WTC11 (cell line): ENCODE measurements at regions not wholly inside any gene's neighbourhood (a gene's known extent, or its start where the extent isn't known, plus 50 kb on each side); places are given as distances from the start of the nearest gene placed in this dataset.

Experiments
- ATAC-seq: fragments of 200-7000 bp; cut with Tn5 transposase; 2 replicates; pipeline ENCODE4 v1.10.0; 2021; ENCODE audit warnings: mild to moderate bottlenecking, moderate library complexity
- CTCF ChIA-PET: fragments of 300-600 bp; sonication (Branson Sonifier 250); formaldehyde crosslinking; loops from one replicate; lab custom pipeline; 2021; ENCODE audit warnings: antibody characterized with exemption; lab: Charles Lee
- POLR2A ChIA-PET: fragments of 350-600 bp; sonication (Branson Sonifier 250); formaldehyde crosslinking; loops from one replicate; lab custom pipeline; 2021; ENCODE audit warnings: antibody characterized with exemption; lab: Charles Lee
- DNase-seq: peaks from one replicate; pipeline ENCODE4 v3.0.0; 2021; ENCODE audit warnings: low spot score
- H3K27ac Mint-ChIP-seq: 2 replicates; pipeline ENCODE4 v1.8.0; 2021; ENCODE audit warnings: mixed read lengths
- H3K27me3 Mint-ChIP-seq: 2 replicates; pipeline ENCODE4 v1.8.0; 2021; ENCODE audit warnings: low read depth, mild to moderate bottlenecking, moderate library complexity, mixed read lengths
- H3K36me3 Mint-ChIP-seq: 2 replicates; pipeline ENCODE4 v1.8.0; 2021; ENCODE audit warnings: mixed read lengths
- H3K4me1 Mint-ChIP-seq: 2 replicates; pipeline ENCODE4 v1.8.0; 2022; ENCODE audit warnings: mixed read lengths
- H3K4me3 Mint-ChIP-seq: 2 replicates; pipeline ENCODE4 v1.8.0; 2021; ENCODE audit warnings: mild to moderate bottlenecking, moderate library complexity, mixed read lengths
- H3K9me3 Mint-ChIP-seq: 2 replicates; pipeline ENCODE4 v1.8.0; 2021; ENCODE audit warnings: mixed read lengths
- E2F1 ChIP-seq: sonication (generic); formaldehyde crosslinking; IDR thresholded peaks from 2 replicates; pipeline ENCODE4 v1.8.0; 2022; ENCODE audit warnings: mild to moderate bottlenecking, missing genetic modification reagents
- E2F5 ChIP-seq: sonication (generic); formaldehyde crosslinking; IDR thresholded peaks from 2 replicates; pipeline ENCODE4 v1.8.1; 2022; ENCODE audit warnings: mild to moderate bottlenecking, moderate library complexity, missing genetic modification reagents
- ELF4 ChIP-seq: sonication (generic); formaldehyde crosslinking; IDR thresholded peaks from 2 replicates; pipeline ENCODE4 v1.8.1; 2022; ENCODE audit warnings: low read depth, mild to moderate bottlenecking, moderate library complexity, missing genetic modification reagents
- ERG ChIP-seq: fragments of 250-450 bp; sonication (Bioruptor Pico); IDR thresholded peaks from 2 replicates; pipeline ENCODE4 v1.8.0; 2021; ENCODE audit warnings: mild to moderate bottlenecking
- ESRRA ChIP-seq: sonication (generic); formaldehyde crosslinking; IDR thresholded peaks from 2 replicates; pipeline ENCODE4 v1.8.1; 2022; ENCODE audit warnings: mild to moderate bottlenecking, missing genetic modification reagents, borderline replicate concordance
- GRHL2 ChIP-seq: fragments of 250-450 bp; sonication (Bioruptor Pico); IDR thresholded peaks from 2 replicates; pipeline ENCODE4 v1.8.0; 2022; ENCODE audit warnings: mild to moderate bottlenecking, moderate library complexity; ENCODE audit not compliant: insufficient replicate concordance, severe bottlenecking
- JUN ChIP-seq: sonication (generic); formaldehyde crosslinking; IDR thresholded peaks from 2 replicates; pipeline ENCODE4 v1.8.0; 2023; ENCODE audit warnings: mild to moderate bottlenecking, missing genetic modification reagents
- MYBL2 ChIP-seq: sonication (generic); formaldehyde crosslinking; IDR thresholded peaks from 2 replicates; pipeline ENCODE4 v1.8.1; 2023; ENCODE audit warnings: mild to moderate bottlenecking, moderate library complexity, missing genetic modification reagents
- NR2C2 ChIP-seq: sonication (generic); formaldehyde crosslinking; IDR thresholded peaks from 2 replicates; pipeline ENCODE4 v1.8.0; 2022; ENCODE audit warnings: mild to moderate bottlenecking, missing genetic modification reagents
- OVOL2 ChIP-seq: fragments of 250-450 bp; sonication (Bioruptor Pico); IDR thresholded peaks from 2 replicates; pipeline ENCODE4 v1.9.0; 2021; ENCODE audit warnings: mild to moderate bottlenecking, borderline replicate concordance
- RELA ChIP-seq: sonication (generic); formaldehyde crosslinking; IDR thresholded peaks from 2 replicates; pipeline ENCODE4 v1.8.1; 2022; ENCODE audit warnings: missing genetic modification reagents, mild to moderate bottlenecking, borderline replicate concordance
- TEAD1 ChIP-seq: sonication (generic); formaldehyde crosslinking; IDR thresholded peaks from 2 replicates; pipeline ENCODE4 v1.8.0; 2022; ENCODE audit warnings: mild to moderate bottlenecking, missing genetic modification reagents
- USF2 ChIP-seq: sonication (generic); formaldehyde crosslinking; IDR thresholded peaks from 2 replicates; pipeline ENCODE4 v1.8.1; 2023; ENCODE audit warnings: mild to moderate bottlenecking, missing genetic modification reagents, moderate library complexity
- ZNF317 ChIP-seq: sonication (generic); formaldehyde crosslinking; IDR thresholded peaks from 2 replicates; pipeline ENCODE4 v1.8.1; 2023; ENCODE audit warnings: low read depth, mild to moderate bottlenecking, moderate library complexity, missing genetic modification reagents, borderline replicate concordance
- ZNF532 ChIP-seq: fragments of 250-450 bp; sonication (Bioruptor Pico); IDR thresholded peaks from 2 replicates; pipeline ENCODE4 v1.9.0; 2021; ENCODE audit warnings: mild to moderate bottlenecking, borderline replicate concordance
- ZNF671 ChIP-seq: fragments of 250-450 bp; sonication (Bioruptor Pico); IDR thresholded peaks from 2 replicates; pipeline ENCODE4 v1.8.0; 2021; ENCODE audit warnings: mild to moderate bottlenecking
- ZSCAN18 ChIP-seq: fragments of 250-450 bp; sonication (Bioruptor Pico); IDR thresholded peaks from 2 replicates; pipeline ENCODE4 v2.1.2; 2022; ENCODE audit warnings: mild to moderate bottlenecking, moderate library complexity
- TF ChIP-seq, protein P1 (sequence below): fragments of 250-450 bp; sonication (Bioruptor Pico); IDR thresholded peaks from 2 replicates; pipeline ENCODE4 v1.9.0; 2021; ENCODE audit warnings: mild to moderate bottlenecking
- TF ChIP-seq, protein P2 (sequence below): sonication (generic); formaldehyde crosslinking; IDR thresholded peaks from 2 replicates; pipeline ENCODE4 v1.8.0; 2022; ENCODE audit warnings: mild to moderate bottlenecking, missing genetic modification reagents
- TF ChIP-seq, protein P3 (sequence below): fragments of 250-450 bp; sonication (Bioruptor Pico); IDR thresholded peaks from 2 replicates; pipeline ENCODE4 v1.9.0; 2021; ENCODE audit warnings: moderate library complexity, mild to moderate bottlenecking, inconsistent platforms, borderline replicate concordance

DNA sequence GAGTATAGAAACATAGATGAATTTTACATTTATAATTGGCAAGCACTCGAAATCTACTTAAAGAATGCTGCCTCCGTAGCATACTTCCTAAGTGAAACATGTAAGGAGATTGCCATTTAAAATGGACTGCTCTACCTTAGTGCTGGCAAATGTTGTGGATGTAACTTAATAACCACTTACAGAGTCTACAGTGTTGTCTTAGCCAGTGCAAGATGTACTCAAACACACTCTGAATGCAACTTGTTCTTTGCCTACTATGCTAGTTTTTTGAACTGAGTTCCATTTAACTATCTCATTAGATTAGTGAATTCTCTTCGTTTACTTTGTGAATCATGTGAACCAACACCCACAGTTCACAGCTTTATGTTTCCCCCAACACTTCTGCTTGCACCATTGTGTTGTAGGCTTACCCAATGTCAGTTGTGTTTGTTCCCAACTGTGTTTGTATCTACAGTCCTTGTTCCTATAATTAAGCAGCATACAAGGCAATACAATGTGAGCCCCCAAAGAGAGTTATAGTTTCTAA is 345.5 kb upstream of the LYPLAL1 start (continued):
- TF ChIP-seq ERG (CRISPR knock-in tag) = no peak

- Mint-ChIP-seq H3K4me3 (no peak overlapping the region), H3K4me1 (no peaks in the 10 kb centered on the region), H3K27ac (no peak overlapping the region), H3K27me3 (no peaks in the 10 kb centered on the region), H3K36me3 (no peaks in the 10 kb centered on the region), H3K9me3 (peaks cover 8% of the 10 kb centered on the region)
- ChIA-PET CTCF (no interaction called here), POLR2A (no interaction called here)
- no peak for DNase-seq
- ATAC-seq = no peak; the same call in 1 of the 2 replicates
- no peak for TF ChIP-seq JUN (CRISPR knock-in tag)
- TF ChIP-seq OVOL2 (CRISPR knock-in tag) = no peak
- TF ChIP-seq RELA (CRISPR knock-in tag) = no peak
- no peak for TF ChIP-seq MYBL2 (CRISPR knock-in tag)
- no peak for TF ChIP-seq ZNF671
- TF ChIP-seq ZNF532 (CRISPR knock-in tag) = no peak
- no peak for TF ChIP-seq TEAD1
- TF ChIP-seq ZNF317 (CRISPR knock-in tag) = no peak
- TF ChIP-seq NR2C2 (CRISPR knock-in tag) = no peak
- TF ChIP-seq ELF4 (CRISPR knock-in tag) = no peak
- no peak for TF ChIP-seq ESRRA
- no peak for TF ChIP-seq USF2 (CRISPR knock-in tag)
- TF ChIP-seq, all 79 proteins: peak for 0
Observed at GRCh38 chr1:218829097-218829496, 344.6 kb upstream of the LYPLAL1 start.

DNA sequence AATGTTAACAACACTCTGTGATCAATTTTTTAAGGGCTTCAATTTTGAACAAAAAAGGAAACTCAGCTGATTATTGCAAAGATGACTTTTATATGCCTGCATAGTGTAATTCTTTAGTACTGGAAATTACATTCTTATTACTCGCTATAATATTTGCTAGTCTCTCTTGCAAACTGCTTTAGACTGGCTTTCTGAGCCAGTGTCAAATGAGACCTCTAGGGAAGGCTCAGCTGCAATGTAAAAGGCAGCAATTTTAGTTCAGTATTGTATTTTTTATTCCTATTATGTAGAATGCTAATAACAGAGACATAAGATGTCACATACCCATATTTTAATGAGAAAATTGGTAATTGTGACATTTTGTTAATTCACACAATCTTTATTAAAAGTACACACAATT is 338.1 kb upstream of the LYPLAL1 start:
- Mint-ChIP-seq H3K36me3 (no peaks in the 10 kb centered on the region), H3K27ac (no peak overlapping the region), H3K4me1 (no peaks in the 10 kb centered on the region), H3K27me3 (no peaks in the 10 kb centered on the region), H3K9me3 (peaks cover 10% of the 10 kb centered on the region), H3K4me3 (no peak overlapping the region)
- ATAC-seq (no peak), DNase-seq (no peak)
- ChIA-PET POLR2A (no interaction called here), CTCF (no interaction called here)
- TF ChIP-seq, protein P1, sequence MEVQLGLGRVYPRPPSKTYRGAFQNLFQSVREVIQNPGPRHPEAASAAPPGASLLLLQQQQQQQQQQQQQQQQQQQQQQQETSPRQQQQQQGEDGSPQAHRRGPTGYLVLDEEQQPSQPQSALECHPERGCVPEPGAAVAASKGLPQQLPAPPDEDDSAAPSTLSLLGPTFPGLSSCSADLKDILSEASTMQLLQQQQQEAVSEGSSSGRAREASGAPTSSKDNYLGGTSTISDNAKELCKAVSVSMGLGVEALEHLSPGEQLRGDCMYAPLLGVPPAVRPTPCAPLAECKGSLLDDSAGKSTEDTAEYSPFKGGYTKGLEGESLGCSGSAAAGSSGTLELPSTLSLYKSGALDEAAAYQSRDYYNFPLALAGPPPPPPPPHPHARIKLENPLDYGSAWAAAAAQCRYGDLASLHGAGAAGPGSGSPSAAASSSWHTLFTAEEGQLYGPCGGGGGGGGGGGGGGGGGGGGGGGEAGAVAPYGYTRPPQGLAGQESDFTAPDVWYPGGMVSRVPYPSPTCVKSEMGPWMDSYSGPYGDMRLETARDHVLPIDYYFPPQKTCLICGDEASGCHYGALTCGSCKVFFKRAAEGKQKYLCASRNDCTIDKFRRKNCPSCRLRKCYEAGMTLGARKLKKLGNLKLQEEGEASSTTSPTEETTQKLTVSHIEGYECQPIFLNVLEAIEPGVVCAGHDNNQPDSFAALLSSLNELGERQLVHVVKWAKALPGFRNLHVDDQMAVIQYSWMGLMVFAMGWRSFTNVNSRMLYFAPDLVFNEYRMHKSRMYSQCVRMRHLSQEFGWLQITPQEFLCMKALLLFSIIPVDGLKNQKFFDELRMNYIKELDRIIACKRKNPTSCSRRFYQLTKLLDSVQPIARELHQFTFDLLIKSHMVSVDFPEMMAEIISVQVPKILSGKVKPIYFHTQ = no peak
- TF ChIP-seq, protein P2, sequence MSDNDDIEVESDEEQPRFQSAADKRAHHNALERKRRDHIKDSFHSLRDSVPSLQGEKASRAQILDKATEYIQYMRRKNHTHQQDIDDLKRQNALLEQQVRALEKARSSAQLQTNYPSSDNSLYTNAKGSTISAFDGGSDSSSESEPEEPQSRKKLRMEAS (CRISPR knock-in tag) = no peak
- TF ChIP-seq E2F1 = no peak
- TF ChIP-seq E2F5 (CRISPR knock-in tag) = no peak
- TF ChIP-seq, protein P3, sequence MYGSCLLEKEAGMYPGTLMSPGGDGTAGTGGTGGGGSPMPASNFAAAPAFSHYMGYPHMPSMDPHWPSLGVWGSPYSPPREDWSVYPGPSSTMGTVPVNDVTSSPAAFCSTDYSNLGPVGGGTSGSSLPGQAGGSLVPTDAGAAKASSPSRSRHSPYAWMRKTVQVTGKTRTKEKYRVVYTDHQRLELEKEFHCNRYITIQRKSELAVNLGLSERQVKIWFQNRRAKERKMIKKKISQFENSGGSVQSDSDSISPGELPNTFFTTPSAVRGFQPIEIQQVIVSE = no peak
- no peak for TF ChIP-seq ZSCAN18 (CRISPR knock-in tag)
- TF ChIP-seq GRHL2 (CRISPR knock-in tag) = no peak
